Suprapubic skin (tissue), 3 donors: ENCODE measurements at regions not wholly inside any gene's neighbourhood (a gene's known extent, or its start where the extent isn't known, plus 50 kb on each side); places are given as distances from the start of the nearest gene placed in this dataset.

Source experiments
- CTCF ChIP-seq, 2 donors: fragments of 200-600 bp in 1 of 2; fragments of 450-650 bp in 1 of 2; sonication (generic) in 1 of 2; IDR thresholded peaks; one replicate each; pipeline ENCODE4 v1.5.1; 2016 to 2019; ENCODE audit warnings: antibody characterized with exemption in 2 of 2, mild to moderate bottlenecking in 1 of 2, moderate library complexity in 1 of 2
- POLR2AphosphoS5 ChIP-seq, 3 donors: sonication (generic); formaldehyde crosslinking; IDR thresholded peaks; one replicate each; pipeline ENCODE4 v1.6.1; 2017; ENCODE audit warnings: antibody characterized with exemption in 3 of 3

GRCh38 chr5:82376307-82376706 lies 98.2 kb upstream of the RPS23 start:
- TF ChIP-seq CTCF (IDR thresholded peaks at IDR 0.05) (no peak), POLR2AphosphoS5 (IDR thresholded peaks at IDR 0.05) (no peak)
